Activated CD4-positive, alpha-beta T cell treated with anti-CD3 and anti-CD28 coated beads for 36 hours (primary cell): ENCODE measurements at regions not wholly inside any gene's neighbourhood (a gene's known extent, or its start where the extent isn't known, plus 50 kb on each side); places are given as distances from the start of the nearest gene placed in this dataset.
"Not testable (repeated sequence)": the region's sequence is repeated elsewhere in the genome, so short reads cannot be mapped to it uniquely, and the experiment has no call there.

Experiments used
- ATAC-seq: fragments of 200-7000 bp; cut with Tn5 transposase; one replicate; pipeline ENCODE4 v1.10.0; 2021; ENCODE audit warnings: mild to moderate bottlenecking, moderate library complexity
- CTCF ChIA-PET: fragments of 350-600 bp; sonication (Branson Sonifier 250); formaldehyde crosslinking; loops from one replicate; lab custom pipeline; 2021; ENCODE audit warnings: antibody characterized with exemption; lab: Charles Lee
- POLR2A ChIA-PET: fragments of 350-600 bp; sonication (Branson Sonifier 250); formaldehyde crosslinking; loops from one replicate; lab custom pipeline; 2021; ENCODE audit warnings: antibody characterized with exemption, inconsistent platforms; lab: Charles Lee
- DNase-seq: peaks from one replicate; pipeline ENCODE4 v3.0.0-alpha.2; 2020
- H3K27ac Mint-ChIP-seq: one replicate; pipeline ENCODE4 v1.8.0; 2021; ENCODE audit warnings: mixed read lengths
- H3K27me3 Mint-ChIP-seq: one replicate; pipeline ENCODE4 v1.8.0; 2021; ENCODE audit warnings: mixed read lengths
- H3K36me3 Mint-ChIP-seq: one replicate; pipeline ENCODE4 v1.8.0; 2021; ENCODE audit warnings: low read depth, mixed read lengths
- H3K4me1 Mint-ChIP-seq: one replicate; pipeline ENCODE4 v1.8.0; 2021; ENCODE audit warnings: mixed read lengths
- H3K4me3 Mint-ChIP-seq: one replicate; pipeline ENCODE4 v1.8.0; 2021; ENCODE audit warnings: mild to moderate bottlenecking, moderate library complexity, mixed read lengths
- H3K9me3 Mint-ChIP-seq: one replicate; pipeline ENCODE4 v1.8.0; 2021; ENCODE audit warnings: low read depth, mixed read lengths
- intact Hi-C, 2 experiments: fragments of 100-400 bp; cut with DNase I in 1 of 2; cut with micrococcal nuclease in 1 of 2; formaldehyde crosslinking; loops; one replicate each; pipeline versions ENCODE4 v1.14.2 to v1.15.1; 2022 to 2024; cut with DNase I, micrococcal nuclease

GRCh38 chr6:137545073-137545472 lies 50.9 kb upstream of the OLIG3 start:
- Mint-ChIP-seq H3K4me1 (peaks cover 15% of the 10 kb centered on the region), H3K36me3 (no peaks in the 10 kb centered on the region), H3K4me3 (no peak overlapping the region), H3K27ac (no peak overlapping the region), H3K27me3 (peaks cover 5% of the 10 kb centered on the region), H3K9me3 (peaks cover 4% of the 10 kb centered on the region)
- intact Hi-C loops = no loop called here
- DNase-seq = no peak
- CTCF ChIA-PET = interaction anchor here (0.6 kb wide), 1 partner anchor 70 kb away, joined by 3 read pairs; no protein-coding TSS in a partner anchor
- POLR2A ChIA-PET = no interaction called here
- no peak for ATAC-seq

DNA sequence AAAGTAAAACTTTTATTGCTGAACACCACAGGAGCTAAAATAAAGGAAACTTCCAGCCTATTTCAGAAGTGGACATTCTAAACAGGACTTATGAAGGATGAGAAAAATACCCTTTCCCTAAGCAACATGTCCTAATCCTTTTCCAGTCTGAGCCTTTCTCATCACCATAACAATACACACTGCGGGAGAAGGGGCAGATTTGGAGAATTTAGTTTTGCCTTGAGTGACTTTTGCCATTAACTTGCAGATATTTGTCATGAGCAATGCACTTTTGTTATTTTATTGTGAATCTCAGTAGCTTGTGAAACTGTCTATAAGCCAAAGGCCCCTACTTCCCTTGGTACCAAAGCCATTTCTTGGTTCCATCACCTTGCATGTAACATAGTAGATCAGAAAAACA lies 53.0 kb upstream of the OLIG3 start:
- Mint-ChIP-seq H3K9me3 (peaks cover under 1% of the 10 kb centered on the region), H3K4me3 (no peak overlapping the region), H3K27ac (no peak overlapping the region), H3K36me3 (no peaks in the 10 kb centered on the region), H3K4me1 (peaks cover 12% of the 10 kb centered on the region), H3K27me3 (peaks cover 5% of the 10 kb centered on the region)
- no peak for DNase-seq
- intact Hi-C loops = no loop called here
- no peak for ATAC-seq
- ChIA-PET POLR2A (no interaction called here), CTCF (interaction anchor here (0.7 to 1.0 kb wide), 2 partner anchors 12 to 24 kb away, joined by 3 read pairs; no protein-coding TSS in a partner anchor)

DNA sequence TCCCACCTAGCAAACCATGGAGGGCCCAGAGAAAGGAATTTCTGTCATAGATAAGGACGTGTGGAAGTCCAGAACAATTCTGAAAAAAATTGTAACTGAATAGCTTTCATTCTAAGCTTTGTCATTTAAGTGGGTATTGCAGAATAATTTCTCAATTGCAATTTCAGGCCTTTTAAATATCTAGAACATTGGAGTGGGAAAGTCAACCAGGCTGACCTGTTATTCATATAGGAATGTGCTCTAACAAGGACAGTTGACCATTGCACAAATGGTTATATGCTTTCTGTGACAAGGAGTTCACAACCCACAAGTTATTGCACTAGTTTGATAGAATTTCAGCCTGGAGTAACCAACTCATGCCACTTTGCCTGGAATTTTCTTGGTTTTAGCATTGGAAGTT lies 53.4 kb upstream of the OLIG3 start:
- Mint-ChIP-seq H3K27me3 (peaks cover 5% of the 10 kb centered on the region), H3K4me1 (peaks cover 8% of the 10 kb centered on the region), H3K27ac (no peak overlapping the region), H3K9me3 (no peaks in the 10 kb centered on the region), H3K36me3 (no peaks in the 10 kb centered on the region), H3K4me3 (no peak overlapping the region)
- intact Hi-C loops = no loop called here
- ATAC-seq (no peak), DNase-seq (no peak)
- ChIA-PET POLR2A (no interaction called here), CTCF (interaction anchor here (1.0 kb wide), 1 partner anchor 23 kb away, joined by 3 read pairs; no protein-coding TSS in a partner anchor)

DNA sequence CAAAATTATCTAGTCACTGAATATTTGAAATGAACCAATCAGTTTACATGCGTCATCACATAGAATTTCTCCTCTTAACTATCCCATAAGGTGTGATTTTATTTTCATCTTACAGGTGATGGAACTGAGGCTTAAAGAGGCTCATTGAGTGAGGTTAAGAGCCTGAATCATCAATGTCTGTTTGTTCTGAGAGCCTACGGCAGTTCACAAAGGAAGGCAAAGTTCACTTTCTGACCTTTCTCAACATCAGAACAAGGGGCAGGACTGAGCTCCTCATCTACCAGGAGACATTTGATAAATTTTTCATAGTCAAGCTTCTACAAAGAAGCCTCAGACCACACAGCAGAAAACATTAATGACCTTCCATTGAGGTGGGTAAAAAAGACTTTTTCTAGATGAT lies 54.9 kb upstream of the OLIG3 start:
- H3K9me3 Mint-ChIP-seq = no peaks in the 10 kb centered on the region
- intact Hi-C loops = no loop called here
- peaks cover 5% of the 10 kb centered on the region for H3K27me3 Mint-ChIP-seq
- H3K36me3 Mint-ChIP-seq = no peaks in the 10 kb centered on the region
- ATAC-seq (no peak), DNase-seq (no peak)
- no peaks in the 10 kb centered on the region for H3K4me1 Mint-ChIP-seq
- ChIA-PET POLR2A (no interaction called here), CTCF (no interaction called here)
- H3K27ac Mint-ChIP-seq = no peak overlapping the region
- no peak overlapping the region for H3K4me3 Mint-ChIP-seq

GRCh38 chr6:137550535-137550934 lies 56.3 kb upstream of the OLIG3 start:
- ChIA-PET POLR2A (no interaction called here), CTCF (interaction anchor here (0.8 to 1.4 kb wide), 3 partner anchors 8 to 1970 kb away, joined by 3 read pairs; no protein-coding TSS in a partner anchor)
- intact Hi-C loops = no loop called here
- DNase-seq (no peak), ATAC-seq (no peak)
- Mint-ChIP-seq H3K27me3 (peaks cover 2% of the 10 kb centered on the region), H3K27ac (no peak overlapping the region), H3K4me1 (no peaks in the 10 kb centered on the region), H3K9me3 (peaks cover 2% of the 10 kb centered on the region), H3K36me3 (no peaks in the 10 kb centered on the region), H3K4me3 (no peak overlapping the region)

GRCh38 chr6:137552146-137552545 lies 58.0 kb upstream of the OLIG3 start:
- no peak overlapping the region for H3K4me3 Mint-ChIP-seq
- intact Hi-C loops = no loop called here
- ChIA-PET CTCF (interaction anchor here (1.1 kb wide), 1 partner anchor 19 kb away, joined by 3 read pairs; no protein-coding TSS in a partner anchor), POLR2A (no interaction called here)
- no peak overlapping the region for H3K27ac Mint-ChIP-seq
- ATAC-seq (no peak), DNase-seq (no peak)
- no peaks in the 10 kb centered on the region for H3K36me3 Mint-ChIP-seq
- H3K27me3 Mint-ChIP-seq = peaks cover 2% of the 10 kb centered on the region
- peaks cover 3% of the 10 kb centered on the region for H3K4me1 Mint-ChIP-seq
- H3K9me3 Mint-ChIP-seq = peaks cover 5% of the 10 kb centered on the region

GRCh38 chr6:137552809-137553208 lies 58.6 kb upstream of the OLIG3 start:
- H3K27me3 Mint-ChIP-seq = peaks cover 2% of the 10 kb centered on the region
- peaks cover 3% of the 10 kb centered on the region for H3K4me1 Mint-ChIP-seq
- CTCF ChIA-PET = no interaction called here
- POLR2A ChIA-PET = no interaction called here
- ATAC-seq = no peak
- no peak overlapping the region for H3K4me3 Mint-ChIP-seq
- intact Hi-C loops = no loop called here
- H3K9me3 Mint-ChIP-seq = peaks cover 7% of the 10 kb centered on the region
- no peak for DNase-seq
- peaks cover 2% of the 10 kb centered on the region for H3K36me3 Mint-ChIP-seq
- no peak overlapping the region for H3K27ac Mint-ChIP-seq

GRCh38 chr6:137559521-137560183 lies 65.5 kb upstream of the OLIG3 start:
- intact Hi-C loops, H3K27me3 Mint-ChIP-seq, H3K4me3 Mint-ChIP-seq, H3K9me3 Mint-ChIP-seq, POLR2A ChIA-PET, ATAC-seq, H3K36me3 Mint-ChIP-seq: not testable (repeated sequence)
- DNase-seq = peak; percentile 39
- peaks cover 31% of the 10 kb centered on the region for H3K4me1 Mint-ChIP-seq
- CTCF ChIA-PET = interaction anchor here (0.6 to 1.2 kb wide), 6 partner anchors 10 to 73 kb away, joined by 3 read pairs; no protein-coding TSS in a partner anchor
- H3K27ac Mint-ChIP-seq = peak overlapping the region; percentile 48

DNA sequence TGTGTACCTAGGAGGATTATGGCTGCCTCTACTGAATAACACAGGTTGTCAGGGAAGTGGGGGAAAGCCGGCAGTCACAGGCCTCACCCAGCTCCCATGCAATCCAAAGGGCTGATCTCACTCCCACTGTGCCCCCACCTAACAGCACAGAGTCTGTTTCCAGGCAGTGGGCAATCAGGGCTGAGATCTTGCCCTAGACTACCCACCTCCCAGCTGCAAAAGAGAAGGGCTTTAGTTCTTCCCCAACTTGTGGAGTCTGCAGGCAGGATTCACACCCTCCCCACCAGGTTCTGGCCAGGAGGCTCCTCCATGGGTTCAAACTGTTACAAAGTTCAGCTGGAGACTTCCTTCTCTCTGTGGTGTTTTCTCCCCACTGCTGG lies 66.0 kb upstream of the OLIG3 start:
- H3K27ac Mint-ChIP-seq = peak overlapping the region; percentile 48
- peaks cover 31% of the 10 kb centered on the region for H3K4me1 Mint-ChIP-seq
- no peak for ATAC-seq
- H3K4me3 Mint-ChIP-seq = no peak overlapping the region
- POLR2A ChIA-PET = no interaction called here
- CTCF ChIA-PET = interaction anchor here (1.1 to 1.2 kb wide), 3 partner anchors 9 to 73 kb away, joined by 3 read pairs; no protein-coding TSS in a partner anchor
- intact Hi-C loops = no loop called here
- H3K9me3 Mint-ChIP-seq = peaks cover 7% of the 10 kb centered on the region
- H3K27me3 Mint-ChIP-seq = no peaks in the 10 kb centered on the region
- no peak for DNase-seq
- peaks cover 2% of the 10 kb centered on the region for H3K36me3 Mint-ChIP-seq

GRCh38 chr6:137568067-137568466 lies 73.9 kb upstream of the OLIG3 start:
- H3K4me3 Mint-ChIP-seq = no peak overlapping the region
- ChIA-PET CTCF (no interaction called here), POLR2A (no interaction called here)
- H3K36me3 Mint-ChIP-seq = no peaks in the 10 kb centered on the region
- ATAC-seq (no peak), DNase-seq (no peak)
- intact Hi-C loops = no loop called here
- H3K27me3 Mint-ChIP-seq = peaks cover 2% of the 10 kb centered on the region
- H3K27ac Mint-ChIP-seq = no peak overlapping the region
- no peaks in the 10 kb centered on the region for H3K9me3 Mint-ChIP-seq
- no peaks in the 10 kb centered on the region for H3K4me1 Mint-ChIP-seq

GRCh38 chr6:137570393-137570792 lies 76.2 kb upstream of the OLIG3 start:
- H3K4me3 Mint-ChIP-seq = no peak overlapping the region
- H3K36me3 Mint-ChIP-seq = no peaks in the 10 kb centered on the region
- DNase-seq (no peak), ATAC-seq (no peak)
- no peaks in the 10 kb centered on the region for H3K4me1 Mint-ChIP-seq
- CTCF ChIA-PET = interaction anchor here (0.6 to 2.1 kb wide), 16 partner anchors 10 to 1122 kb away, joined by 3 to 10 read pairs (median 4); no protein-coding TSS in a partner anchor
- no peak overlapping the region for H3K27ac Mint-ChIP-seq
- intact Hi-C loops = no loop called here
- H3K27me3 Mint-ChIP-seq = peaks cover 6% of the 10 kb centered on the region
- no peaks in the 10 kb centered on the region for H3K9me3 Mint-ChIP-seq
- POLR2A ChIA-PET = no interaction called here

DNA sequence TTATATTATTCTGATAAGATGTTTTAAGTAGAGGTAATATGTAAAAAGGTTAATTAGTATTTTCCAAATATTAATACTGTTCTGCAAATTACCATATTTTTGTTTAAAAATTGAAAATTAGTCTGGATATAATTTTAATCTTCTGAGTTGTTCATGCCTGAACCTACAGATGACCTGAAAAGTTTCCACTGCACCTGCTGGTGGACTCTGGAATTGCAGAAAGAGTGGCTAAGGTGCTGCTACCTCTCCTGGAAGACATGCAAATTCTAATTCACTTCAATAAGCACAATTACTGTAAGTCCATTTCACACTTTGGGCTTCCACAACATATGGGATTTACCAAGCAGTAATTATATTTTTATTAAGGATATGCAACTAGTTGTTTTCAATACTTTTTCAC lies 77.7 kb upstream of the OLIG3 start:
- intact Hi-C loops = no loop called here
- ChIA-PET CTCF (interaction anchor here (2.2 to 2.8 kb wide), 2 partner anchors 15 to 18 kb away, joined by 10 read pairs; no protein-coding TSS in a partner anchor), POLR2A (no interaction called here)
- H3K4me3 Mint-ChIP-seq = no peak overlapping the region
- ATAC-seq (peak; percentile 44), DNase-seq (peak; percentile 77)
- H3K4me1 Mint-ChIP-seq = no peaks in the 10 kb centered on the region
- no peak overlapping the region for H3K27ac Mint-ChIP-seq
- no peaks in the 10 kb centered on the region for H3K9me3 Mint-ChIP-seq
- H3K27me3 Mint-ChIP-seq = peaks cover 4% of the 10 kb centered on the region
- no peaks in the 10 kb centered on the region for H3K36me3 Mint-ChIP-seq
